Heart left ventricle (tissue), 13 donors: ENCODE measurements at regions not wholly inside any gene's neighbourhood (a gene's known extent, or its start where the extent isn't known, plus 50 kb on each side); places are given as distances from the start of the nearest gene placed in this dataset.

Experiments
- CTCF ChIP-seq, 12 donors: fragments of 200-600 bp; sonication (generic) in 4 of 12; IDR thresholded peaks; one replicate each; pipeline versions ENCODE4 v1.5.0 to v1.8.0; 2018 to 2022; ENCODE audit warnings: antibody characterized with exemption in 12 of 12, mild to moderate bottlenecking in 5 of 12
- POLR2A ChIP-seq, 2 donors: fragments of 450-650 bp; IDR thresholded peaks; one replicate each; pipeline ENCODE4 v1.6.1; 2017; ENCODE audit warnings: antibody characterized with exemption in 2 of 2, mild to moderate bottlenecking in 2 of 2, moderate library complexity in 2 of 2
- donor health status: ischemic (EF 13 %, LVEDD 7.1; RV severe dilation, severe dysfunction).
- donor health status: DM: no; HTN: yes; CAD: no.
- donor health status: DM: no; HTN: no; CAD: no.
- donor health status: ischemic (EF 25% LVEDD 6.9; RV normal size, moderate dysfunction).
- donor health status: ischemic (EF 25% LVEDD 5.7; RV mildly dilated, moderate dysfunction).
- donor health status: ischemic (EF 35%, LVEDD 5.7; RV mildly dilated, moderate dysfunction).
- donor health status: nonischemic (EF 11% LVEDD 7.7; RV severe dilation, severe dysfunction).
- donor health status: DM: yes; HTN: yes; CAD: no.
- donor health status: PGD.
- donor health status: ischemic (EF 29% LVEDD 5.4; RV normal size, mild dysfunction).
- donor health status: nonischemic (EF 23%, LVEDD 6.1; RV moderate dilation, normal function).

- TF ChIP-seq CTCF (IDR thresholded peaks at IDR 0.05) (no peak), POLR2A (IDR thresholded peaks at IDR 0.05) (no peak)
Observed at GRCh38 chr3:118688396-118688884, 346.2 kb downstream of the IGSF11 start.
